ENCODE measurements at regions not wholly inside any gene's neighbourhood (a gene's known extent, or its start where the extent isn't known, plus 50 kb on each side); places are given as distances from the start of the nearest gene placed in this dataset.

DNA sequence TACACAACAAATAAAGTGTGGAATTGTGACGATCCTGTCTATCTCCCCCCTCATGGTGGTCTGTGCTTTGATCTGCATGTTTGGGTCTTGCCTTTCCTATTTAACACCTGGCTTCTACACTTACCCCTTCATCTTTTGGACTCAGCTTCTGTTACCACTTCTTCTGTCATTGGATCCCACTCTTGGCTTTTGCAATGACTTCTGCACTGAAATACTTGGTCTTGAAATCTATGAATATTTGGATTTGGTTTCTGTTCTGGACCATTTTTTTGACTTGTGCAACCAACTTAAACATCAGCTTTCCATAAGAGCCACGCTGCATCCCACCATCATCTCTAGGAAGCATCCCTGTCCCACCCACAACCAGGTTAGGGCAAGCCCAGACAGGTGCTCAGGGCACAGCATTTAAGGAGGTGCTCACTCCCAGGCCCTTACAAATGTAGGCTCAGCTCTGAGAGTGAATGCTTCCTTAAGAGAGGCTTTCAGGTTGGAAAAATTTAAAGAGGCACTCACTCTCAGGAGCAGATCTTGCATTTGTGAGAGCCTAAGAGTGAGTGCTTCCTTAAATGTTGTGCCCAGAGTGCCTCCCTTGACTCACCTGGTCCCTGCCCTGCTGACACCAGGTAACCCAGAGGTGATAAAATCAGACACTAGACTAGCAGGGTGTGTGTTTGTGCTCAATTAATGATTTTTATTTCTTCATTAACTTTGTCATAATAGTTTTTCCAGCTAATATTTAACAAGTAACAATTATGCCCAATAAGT is 124.5 kb upstream of the SH3BP4 start:
- no peak for TF ChIP-seq CTCF (optimal IDR thresholded peaks at IDR 0.05 in 1 of 3, IDR thresholded peaks at IDR 0.05 in 1 of 3, conservative IDR thresholded peaks at IDR 0.05 in 1 of 3; ENCODE audit: extremely low read depth in 1 of 3, insufficient read depth in 2 of 3, low read length in 3 of 3)
- no peak for TF ChIP-seq EZH2 (IDR thresholded peaks at IDR 0.05; ENCODE audit: low read length)

Measured in keratinocyte (primary cell).